ENCODE measurements at regions not wholly inside any gene's neighbourhood (a gene's known extent, or its start where the extent isn't known, plus 50 kb on each side); places are given as distances from the start of the nearest gene placed in this dataset.

- Histone ChIP-seq H3K27ac (no peak overlapping the region), H3K27me3 (no peaks in the 10 kb centered on the region), H3K4me1 (no peaks in the 10 kb centered on the region), H3K36me3 (no peaks in the 10 kb centered on the region), H3K4me3 (no peak overlapping the region), H3K9me3 (no peaks in the 10 kb centered on the region)
- no peak for TF ChIP-seq CTCF (IDR thresholded peaks at IDR 0.05)
- no peak for DNase-seq (ENCODE audit: low spot score in 2 of 2)
- intact Hi-C loops (cut with DNase I), result no loop called here
Measured at GRCh38 chr22:27494785-27495184, 306.8 kb downstream of the MN1 start.

DNA sequence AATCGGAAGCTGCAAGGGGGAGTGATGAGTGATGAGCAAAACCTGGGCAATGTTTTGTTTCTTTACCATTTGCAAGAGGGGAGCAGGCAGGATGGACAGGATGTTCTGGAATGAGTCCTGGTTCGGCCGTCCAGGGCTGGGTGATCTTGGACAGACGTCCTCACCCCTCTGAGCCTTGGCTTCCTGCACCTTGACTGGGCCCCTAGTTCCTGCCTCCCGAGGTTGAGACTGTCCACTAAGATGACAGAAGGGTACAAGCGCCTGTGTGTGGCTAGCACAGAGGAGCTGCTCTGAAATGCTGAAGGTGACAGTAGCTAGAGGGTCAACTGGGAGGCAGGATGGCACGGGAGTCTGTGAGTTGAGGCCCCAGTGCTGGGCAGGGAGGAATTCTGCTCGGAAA is 306.2 kb downstream of the MN1 start:
- Histone ChIP-seq H3K4me3 (no peak overlapping the region), H3K4me1 (no peaks in the 10 kb centered on the region), H3K9me3 (no peaks in the 10 kb centered on the region), H3K36me3 (no peaks in the 10 kb centered on the region), H3K27ac (no peak overlapping the region), H3K27me3 (no peaks in the 10 kb centered on the region)
- DNase-seq (ENCODE audit: low spot score in 2 of 2), result no peak
- intact Hi-C loops (cut with DNase I), result no loop called here
- no peak for TF ChIP-seq CTCF (IDR thresholded peaks at IDR 0.05)

DNA sequence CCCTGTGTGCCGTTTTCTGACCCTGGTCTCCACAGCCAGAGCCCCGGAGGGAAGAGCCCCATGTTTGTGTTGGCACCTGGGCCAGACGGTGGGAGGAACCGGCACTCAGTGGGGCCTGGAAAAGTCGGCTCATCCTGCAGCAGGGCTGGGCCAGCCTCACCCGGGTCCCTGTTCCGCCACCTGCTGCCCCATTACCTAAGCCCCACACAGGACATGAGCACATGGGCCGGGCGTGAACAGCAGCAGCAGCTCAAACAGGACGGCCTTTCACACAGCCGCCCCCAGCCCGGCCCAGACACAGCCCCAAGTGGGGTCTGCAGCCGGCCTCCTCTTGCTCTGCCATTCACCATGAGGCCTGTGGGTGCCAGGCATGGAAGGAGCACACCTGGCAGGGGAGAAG is 302.4 kb downstream of the MN1 start:
- H3K27me3 ChIP-seq, result no peaks in the 10 kb centered on the region

DNA sequence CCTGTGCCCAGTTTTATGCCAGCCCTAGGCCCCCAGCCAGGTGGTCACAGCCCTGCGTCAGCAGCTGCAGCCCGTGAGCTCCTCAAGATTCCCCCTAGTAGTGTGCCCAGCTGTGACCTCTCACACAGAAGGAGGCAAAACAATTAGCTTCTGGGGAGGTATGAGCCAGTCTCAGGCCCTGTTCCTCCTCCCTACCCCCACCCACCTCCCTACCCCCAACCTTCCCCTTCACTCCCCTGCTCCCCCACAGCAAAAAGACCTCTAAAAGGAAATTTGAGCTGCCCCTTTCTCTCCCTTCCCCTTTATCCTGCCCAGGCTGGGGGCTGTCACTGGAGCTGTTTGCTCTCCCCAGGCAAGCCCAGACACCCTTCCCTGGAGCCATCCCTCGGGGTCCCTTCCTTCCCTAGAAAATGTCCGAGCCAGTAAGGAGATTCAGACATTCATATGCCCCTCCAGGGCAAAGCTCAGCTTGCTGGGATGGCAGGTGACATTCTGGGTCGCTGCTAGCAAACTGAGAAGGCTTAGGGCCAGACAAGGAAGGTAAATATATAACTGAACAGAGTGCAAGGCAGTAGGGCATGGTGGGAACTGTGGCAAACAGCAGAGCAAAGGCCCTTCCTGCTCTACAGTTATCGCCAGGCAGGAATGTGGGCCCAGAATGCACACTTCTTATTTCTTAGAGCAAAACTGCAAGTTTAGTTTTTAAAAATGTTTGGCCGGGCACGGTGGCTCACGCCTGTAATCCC is 300.2 kb downstream of the MN1 start:
- DNase-seq (ENCODE audit: low spot score in 2 of 2), result no peak
- intact Hi-C loops (cut with DNase I), result no loop called here
- no peaks in the 10 kb centered on the region for H3K27me3 ChIP-seq
- no peaks in the 10 kb centered on the region for H3K36me3 ChIP-seq
- no peaks in the 10 kb centered on the region for H3K9me3 ChIP-seq
- no peak overlapping the region for H3K4me3 ChIP-seq
- H3K4me1 ChIP-seq, result peaks cover 0 to under 1% of the 10 kb centered on the region in 2 donors
- TF ChIP-seq CTCF (IDR thresholded peaks at IDR 0.05), result no peak
- no peak overlapping the region for H3K27ac ChIP-seq

More for the DNA sequence above, 302.4 kb downstream of the MN1 start:
- DNase-seq (ENCODE audit: low spot score in 2 of 2), result no peak
- Histone ChIP-seq H3K9me3 (no peaks in the 10 kb centered on the region), H3K4me1 (no peaks in the 10 kb centered on the region), H3K27ac (no peak overlapping the region), H3K4me3 (no peak overlapping the region), H3K36me3 (no peaks in the 10 kb centered on the region)
- intact Hi-C loops (cut with DNase I), result no loop called here
- TF ChIP-seq CTCF (IDR thresholded peaks at IDR 0.05), result no peak

DNA sequence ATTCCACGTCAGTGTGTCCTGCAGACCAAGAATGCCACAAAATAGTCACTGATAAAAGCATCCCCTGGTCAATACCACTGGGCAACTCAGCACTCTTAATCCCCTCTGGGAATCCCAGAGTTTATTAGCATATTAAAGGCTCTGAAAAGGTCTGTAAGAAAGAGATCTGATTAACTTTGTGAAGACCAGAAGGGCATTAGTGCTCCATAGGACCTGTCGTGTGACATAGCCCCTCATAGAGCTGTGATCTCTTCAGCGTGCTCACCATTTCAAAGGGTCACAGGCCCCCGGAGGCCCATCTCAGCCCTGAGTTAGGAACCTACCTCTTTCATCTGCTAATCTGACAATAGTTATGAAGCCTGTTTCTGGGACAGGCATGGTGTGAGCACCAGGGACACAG is 299.2 kb downstream of the MN1 start:
- intact Hi-C loops (cut with DNase I), result no loop called here
- Histone ChIP-seq H3K36me3 (no peaks in the 10 kb centered on the region), H3K9me3 (no peaks in the 10 kb centered on the region), H3K4me3 (no peak overlapping the region), H3K4me1 (peaks cover 0 to 11% of the 10 kb centered on the region in 2 donors), H3K27ac (no peak overlapping the region), H3K27me3 (no peaks in the 10 kb centered on the region)
- no peak for DNase-seq (ENCODE audit: low spot score in 2 of 2)
- no peak for TF ChIP-seq CTCF (IDR thresholded peaks at IDR 0.05)
